ENCODE measurements at regions not wholly inside any gene's neighbourhood (a gene's known extent, or its start where the extent isn't known, plus 50 kb on each side); places are given as distances from the start of the nearest gene placed in this dataset.
A peak's percentile ranks its signal among the peaks of the same experiment; 100 is the strongest.

DNA sequence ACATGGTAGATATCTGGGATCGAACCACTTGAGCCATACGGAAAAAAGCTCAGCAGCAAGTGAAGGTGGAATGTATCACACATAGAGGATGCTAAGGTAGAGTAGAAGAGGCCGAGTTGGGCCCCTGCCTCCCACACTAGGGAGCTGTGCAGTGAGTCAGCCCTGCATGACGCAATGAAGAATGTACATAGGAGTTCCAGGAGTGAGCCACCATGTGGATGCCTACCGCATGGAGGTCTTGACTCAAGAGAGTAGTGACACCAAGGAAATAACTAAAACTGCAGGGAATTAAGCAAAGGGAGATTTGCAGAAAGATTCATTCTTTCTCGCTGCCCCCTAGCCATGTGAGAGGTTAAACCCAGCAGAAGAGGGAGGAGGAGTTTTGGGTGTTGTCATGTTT, 389.6 kb upstream of the IGFBP7 start:
- TF ChIP-seq, protein P1, sequence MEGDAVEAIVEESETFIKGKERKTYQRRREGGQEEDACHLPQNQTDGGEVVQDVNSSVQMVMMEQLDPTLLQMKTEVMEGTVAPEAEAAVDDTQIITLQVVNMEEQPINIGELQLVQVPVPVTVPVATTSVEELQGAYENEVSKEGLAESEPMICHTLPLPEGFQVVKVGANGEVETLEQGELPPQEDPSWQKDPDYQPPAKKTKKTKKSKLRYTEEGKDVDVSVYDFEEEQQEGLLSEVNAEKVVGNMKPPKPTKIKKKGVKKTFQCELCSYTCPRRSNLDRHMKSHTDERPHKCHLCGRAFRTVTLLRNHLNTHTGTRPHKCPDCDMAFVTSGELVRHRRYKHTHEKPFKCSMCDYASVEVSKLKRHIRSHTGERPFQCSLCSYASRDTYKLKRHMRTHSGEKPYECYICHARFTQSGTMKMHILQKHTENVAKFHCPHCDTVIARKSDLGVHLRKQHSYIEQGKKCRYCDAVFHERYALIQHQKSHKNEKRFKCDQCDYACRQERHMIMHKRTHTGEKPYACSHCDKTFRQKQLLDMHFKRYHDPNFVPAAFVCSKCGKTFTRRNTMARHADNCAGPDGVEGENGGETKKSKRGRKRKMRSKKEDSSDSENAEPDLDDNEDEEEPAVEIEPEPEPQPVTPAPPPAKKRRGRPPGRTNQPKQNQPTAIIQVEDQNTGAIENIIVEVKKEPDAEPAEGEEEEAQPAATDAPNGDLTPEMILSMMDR (conservative IDR thresholded peaks at IDR 0.05; ENCODE audit: control insufficient read depth, insufficient read depth, low read depth, low read length): no peak
- peak; percentile 28 for DNase-seq (ENCODE audit: low read depth)

DNA sequence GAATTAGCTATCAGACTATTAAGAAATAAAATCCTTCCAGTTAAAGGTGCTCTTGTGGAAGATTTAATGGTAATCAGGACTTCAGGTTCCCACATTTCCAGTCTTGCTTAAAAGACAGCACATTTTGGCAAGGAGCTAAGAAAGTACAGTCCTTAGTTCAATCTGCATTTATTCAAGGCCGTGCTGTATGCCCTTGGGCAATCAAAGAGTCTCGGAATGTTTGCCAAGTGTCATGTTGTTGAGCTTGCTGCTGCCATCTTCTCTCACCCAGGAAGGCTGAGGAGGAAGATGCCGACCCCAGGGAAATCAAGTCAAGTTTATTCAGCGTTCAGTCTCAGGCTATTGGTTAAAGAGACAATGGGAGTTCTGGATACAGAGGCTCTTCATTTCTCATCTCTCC, 388.1 kb upstream of the IGFBP7 start:
- DNase-seq (ENCODE audit: low read depth): no peak
- H3K4me3 ChIP-seq (ENCODE audit: control insufficient read depth, low read depth, low read length): no peak overlapping the region
- TF ChIP-seq, protein P1 (conservative IDR thresholded peaks at IDR 0.05; ENCODE audit: control insufficient read depth, insufficient read depth, low read depth, low read length): no peak

More for the DNA sequence above, 389.6 kb upstream of the IGFBP7 start:
- no peak overlapping the region for H3K4me3 ChIP-seq (ENCODE audit: control insufficient read depth, low read depth, low read length)

DNA sequence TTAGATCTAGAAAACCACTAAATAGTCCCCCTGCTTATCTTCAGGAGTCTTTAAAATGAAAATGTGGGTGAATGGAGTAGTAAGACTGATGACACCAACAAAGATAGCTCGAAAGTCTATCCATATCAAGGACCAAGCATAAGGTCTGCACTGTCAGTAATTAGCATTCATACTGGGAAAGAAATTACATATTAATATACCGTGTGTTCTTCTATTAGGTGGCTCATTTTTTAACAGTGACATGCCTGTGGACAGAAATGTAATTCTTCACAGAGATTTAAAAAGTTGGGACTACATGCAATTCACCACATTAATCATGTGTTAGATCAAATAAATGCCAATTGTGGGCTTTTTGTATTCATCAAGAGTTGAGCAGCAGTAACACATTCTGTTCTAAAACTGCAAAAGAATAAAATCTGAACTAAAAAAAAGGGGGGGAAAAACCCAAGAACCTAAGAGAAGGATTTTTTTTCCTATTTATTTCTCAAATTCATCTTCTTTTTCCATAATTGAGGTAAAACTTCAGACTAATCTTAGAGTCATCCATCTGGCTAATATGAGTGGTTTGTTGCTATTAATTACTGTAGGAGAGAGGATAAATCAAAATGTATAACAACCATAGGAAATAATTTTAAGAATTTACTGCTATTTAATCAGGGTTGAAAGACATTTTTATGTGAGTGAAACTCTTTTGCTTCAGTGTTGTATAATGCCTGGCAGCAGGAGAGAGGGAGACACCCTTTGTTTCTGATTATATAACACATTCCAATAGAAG, 386.7 kb upstream of the IGFBP7 start:
- DNase-seq (ENCODE audit: low read depth): no peak
- TF ChIP-seq, protein P1 (conservative IDR thresholded peaks at IDR 0.05; ENCODE audit: control insufficient read depth, insufficient read depth, low read depth, low read length): no peak
- no peak overlapping the region for H3K4me3 ChIP-seq (ENCODE audit: control insufficient read depth, low read depth, low read length)

DNA sequence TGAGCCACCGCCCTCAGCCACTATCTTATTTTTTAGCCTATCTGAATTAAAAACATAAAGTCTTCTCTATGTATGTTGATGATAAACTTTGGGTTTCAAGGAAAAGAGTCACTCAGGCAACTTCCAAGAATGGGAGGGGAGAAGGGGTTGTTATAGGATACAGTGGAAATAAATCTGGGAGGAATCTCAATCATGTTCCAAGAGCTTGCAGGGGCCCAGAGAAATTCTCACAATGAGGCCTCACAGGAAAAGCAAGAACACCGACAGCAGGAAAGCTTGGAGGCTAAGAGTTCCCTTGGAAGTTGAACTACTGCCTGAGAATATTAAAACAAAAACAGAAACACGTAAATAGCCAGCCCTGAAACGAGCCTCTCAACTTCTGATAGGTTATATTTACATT, 384.6 kb upstream of the IGFBP7 start:
- TF ChIP-seq, protein P1 (conservative IDR thresholded peaks at IDR 0.05; ENCODE audit: control insufficient read depth, insufficient read depth, low read depth, low read length): no peak
- no peak for DNase-seq (ENCODE audit: low read depth)
- H3K4me3 ChIP-seq (ENCODE audit: control insufficient read depth, low read depth, low read length): no peak overlapping the region

DNA sequence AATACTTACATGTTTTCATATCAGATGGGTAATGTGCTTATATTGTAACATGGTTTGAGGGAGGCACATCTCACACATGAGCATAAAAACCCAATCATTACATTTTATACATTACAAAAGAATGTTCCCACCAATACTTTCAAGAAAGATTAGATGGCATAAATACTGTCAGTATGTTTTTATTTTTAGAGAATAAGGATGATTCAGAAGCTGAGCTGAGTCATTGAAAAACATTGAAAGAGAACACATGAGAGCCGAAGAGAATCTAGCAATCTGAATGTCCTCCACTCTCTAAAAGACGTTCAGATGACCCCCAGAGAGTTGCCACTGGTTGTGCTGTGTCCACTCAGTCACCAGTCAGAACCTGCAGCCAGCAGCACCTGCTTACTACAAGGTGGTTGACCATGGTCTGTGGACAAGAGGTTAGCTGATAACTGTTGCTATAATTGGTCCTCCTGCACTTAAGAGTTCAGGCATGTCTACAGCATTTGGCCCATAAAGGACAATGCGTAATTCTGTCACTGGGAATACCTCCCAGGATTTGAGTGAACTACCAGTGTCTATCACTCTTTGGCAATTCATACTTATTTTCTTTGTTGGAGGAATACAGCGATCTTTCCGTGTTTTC, 382.2 kb upstream of the IGFBP7 start:
- no peak overlapping the region for H3K4me3 ChIP-seq (ENCODE audit: control insufficient read depth, low read depth, low read length)
- TF ChIP-seq, protein P1 (conservative IDR thresholded peaks at IDR 0.05; ENCODE audit: control insufficient read depth, insufficient read depth, low read depth, low read length): no peak
- DNase-seq (ENCODE audit: low read depth): peak; percentile 1

DNA sequence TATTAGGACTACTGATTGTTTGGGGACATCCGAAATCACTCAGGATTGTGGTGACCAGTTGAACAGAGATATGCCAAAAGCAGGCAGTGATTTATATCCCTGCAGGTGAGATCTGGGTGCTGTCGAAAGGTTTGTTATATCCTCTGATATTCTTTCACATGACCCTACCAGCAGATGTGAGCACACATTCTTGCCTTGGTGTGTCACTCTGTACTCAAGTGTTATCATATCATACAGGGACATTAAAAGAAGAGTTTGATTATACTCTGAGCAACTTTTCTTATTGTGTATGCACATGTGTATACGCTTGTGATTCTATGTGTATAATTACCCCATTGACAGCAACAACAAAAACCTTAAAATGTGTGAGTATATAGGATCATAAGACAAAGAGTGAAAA, 381.2 kb upstream of the IGFBP7 start:
- no peak for DNase-seq (ENCODE audit: low read depth)
- no peak overlapping the region for H3K4me3 ChIP-seq (ENCODE audit: control insufficient read depth, low read depth, low read length)
- TF ChIP-seq, protein P1 (conservative IDR thresholded peaks at IDR 0.05; ENCODE audit: control insufficient read depth, insufficient read depth, low read depth, low read length): no peak
